ENCODE measurements at regions not wholly inside any gene's neighbourhood (a gene's known extent, or its start where the extent isn't known, plus 50 kb on each side); places are given as distances from the start of the nearest gene placed in this dataset.
A peak's percentile ranks its signal among the peaks of the same experiment; 100 is the strongest.

GRCh38 chr1:87592156-87592555 is 263.5 kb downstream of the LMO4 start:
- no peak for DNase-seq (ENCODE audit: extremely low read depth in 1 of 11, low read depth in 9 of 11, low spot score in 4 of 11)

GRCh38 chr1:87594736-87595383 is 266.2 kb downstream of the LMO4 start:
- DNase-seq (ENCODE audit: extremely low read depth in 1 of 11, low read depth in 9 of 11, low spot score in 4 of 11) = no peak

DNA sequence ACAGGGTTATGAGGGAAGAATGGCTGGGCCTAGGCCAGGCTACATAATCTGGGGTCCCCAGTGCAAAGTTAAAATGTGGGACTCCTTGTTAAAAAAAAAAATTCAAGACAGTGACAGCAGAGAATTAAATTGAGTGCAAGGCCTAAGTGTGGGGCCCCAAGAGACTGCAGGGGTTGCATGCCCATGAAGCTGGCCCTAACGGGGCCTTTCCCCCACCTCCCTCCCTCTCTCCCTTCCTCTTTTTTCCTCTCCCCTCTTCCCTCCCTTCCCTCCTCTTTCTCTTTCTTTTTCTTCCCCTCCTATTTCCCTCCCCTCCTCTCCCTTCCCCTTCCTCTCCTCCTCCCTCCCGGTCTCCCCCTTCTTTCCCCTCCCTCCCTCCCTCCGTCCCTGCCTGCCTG is 266.7 kb downstream of the LMO4 start:
- no peak for DNase-seq (ENCODE audit: extremely low read depth in 1 of 11, low read depth in 9 of 11, low spot score in 4 of 11)

- no peak for DNase-seq (ENCODE audit: extremely low read depth in 1 of 11, low read depth in 9 of 11, low spot score in 4 of 11)
Measured at GRCh38 chr1:87598429-87598828, 269.7 kb downstream of the LMO4 start.

DNA sequence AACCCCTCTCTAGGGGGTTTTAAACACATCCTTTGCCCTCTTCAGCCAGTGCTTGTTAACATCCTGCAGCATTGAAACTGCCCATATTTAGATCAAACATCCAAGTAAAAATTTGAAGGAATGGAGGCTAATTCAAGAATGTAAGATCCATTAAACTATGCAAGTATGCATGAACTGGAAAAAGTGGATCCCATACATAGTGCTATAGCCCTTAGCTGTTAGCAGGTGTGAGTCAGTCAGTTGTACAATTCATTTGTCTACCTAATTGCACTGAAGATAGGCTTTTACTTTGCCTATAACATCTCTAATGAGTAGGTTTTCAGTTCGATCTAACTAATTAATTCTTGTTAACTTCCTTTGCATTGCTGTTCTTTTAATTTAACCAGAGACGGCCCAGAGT is 270.9 kb downstream of the LMO4 start:
- no peak for DNase-seq (ENCODE audit: extremely low read depth in 1 of 11, low read depth in 9 of 11, low spot score in 4 of 11)

DNA sequence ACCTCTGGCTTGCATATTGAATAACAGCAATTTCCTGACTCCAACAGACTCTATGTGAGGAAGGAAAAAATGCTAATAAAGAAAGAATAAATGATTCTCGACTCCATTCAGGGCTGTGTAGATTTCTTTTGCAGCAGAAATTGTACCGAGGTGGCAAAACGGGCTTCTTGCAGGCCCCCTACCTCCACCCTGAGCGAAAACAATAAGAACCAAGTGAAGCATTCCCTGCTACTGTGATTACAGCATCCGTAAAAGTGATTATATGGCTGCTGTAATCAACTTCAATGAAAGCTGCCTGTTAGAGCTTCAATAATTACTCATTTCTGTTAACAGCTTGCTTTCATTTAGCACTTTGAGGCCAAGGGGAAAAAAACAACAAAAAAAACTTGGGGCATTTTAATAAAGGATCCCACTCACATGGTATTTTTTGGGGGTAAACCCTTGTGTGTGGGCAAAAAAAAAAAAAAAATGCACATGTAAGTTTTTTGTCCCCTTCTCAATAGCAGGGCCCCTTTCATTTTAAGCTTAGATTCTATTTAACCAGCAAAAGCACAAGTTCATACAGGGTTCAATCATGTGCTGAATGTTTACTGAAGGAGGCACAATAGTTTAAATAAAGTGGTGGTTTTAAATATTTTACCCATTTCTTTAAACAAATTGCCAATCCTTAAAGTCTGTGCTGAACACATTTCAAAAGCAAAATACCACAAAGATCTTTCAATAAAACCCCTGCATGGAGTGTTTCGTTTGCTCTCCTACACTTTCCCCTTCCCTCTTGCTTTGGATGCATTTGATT is 271.6 kb downstream of the LMO4 start:
- DNase-seq (ENCODE audit: extremely low read depth in 1 of 11, low read depth in 9 of 11, low spot score in 4 of 11) = no peak

DNA sequence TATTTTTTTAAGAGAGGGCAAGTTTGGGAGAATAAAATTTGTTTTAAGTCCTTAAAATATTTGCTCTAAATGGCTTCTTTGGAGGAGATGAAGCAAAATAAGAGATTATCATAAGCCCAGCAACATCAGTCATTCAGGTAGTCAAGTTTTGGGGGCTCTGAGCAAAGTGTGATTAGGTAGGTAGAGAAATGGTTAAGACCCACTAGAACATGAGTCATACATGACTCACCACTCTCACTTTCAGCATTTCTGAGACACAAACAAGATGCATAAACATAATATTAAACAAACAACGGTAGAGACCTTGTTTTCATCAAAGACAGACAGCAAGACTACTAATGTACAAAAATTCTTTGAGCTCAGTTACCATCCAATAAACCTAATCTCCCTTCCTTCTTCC is 272.2 kb downstream of the LMO4 start:
- DNase-seq (ENCODE audit: extremely low read depth in 1 of 11, low read depth in 9 of 11, low spot score in 4 of 11) = no peak

GRCh38 chr1:87603626-87604025 is 274.9 kb downstream of the LMO4 start:
- no peak for DNase-seq (ENCODE audit: extremely low read depth in 1 of 11, low read depth in 9 of 11, low spot score in 4 of 11)

DNA sequence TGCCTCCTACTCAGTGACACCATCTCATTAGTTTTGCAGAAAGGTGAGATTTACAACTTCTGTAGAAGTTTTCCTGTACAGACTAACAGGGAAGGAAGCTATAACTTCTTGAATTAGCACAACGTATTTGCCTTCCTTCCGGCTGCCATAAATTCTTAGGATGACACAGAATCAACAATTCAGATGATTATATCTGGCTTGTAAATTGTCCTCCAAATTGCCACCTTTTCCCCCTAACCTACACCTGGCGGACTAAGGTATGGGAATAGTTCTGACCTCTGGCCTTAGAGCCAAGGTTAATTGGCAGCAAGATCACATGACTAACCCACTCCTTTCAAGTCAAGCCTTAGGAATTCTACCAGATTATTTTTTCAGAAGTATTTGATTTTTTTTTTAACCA is 284.3 kb downstream of the LMO4 start:
- no peak for DNase-seq (ENCODE audit: extremely low read depth in 1 of 11, low read depth in 9 of 11, low spot score in 4 of 11)

GRCh38 chr1:87615491-87615890 is 286.8 kb downstream of the LMO4 start:
- no peak for DNase-seq (ENCODE audit: extremely low read depth in 1 of 11, low read depth in 9 of 11, low spot score in 4 of 11)

GRCh38 chr1:87615901-87616300 is 287.2 kb downstream of the LMO4 start:
- DNase-seq (ENCODE audit: extremely low read depth in 1 of 11, low read depth in 9 of 11, low spot score in 4 of 11) = no peak

GRCh38 chr1:87620807-87621206 is 292.1 kb downstream of the LMO4 start:
- DNase-seq (ENCODE audit: extremely low read depth in 1 of 11, low read depth in 9 of 11, low spot score in 4 of 11) = no peak

GRCh38 chr1:87629673-87630072 is 301.0 kb downstream of the LMO4 start:
- DNase-seq (ENCODE audit: extremely low read depth in 1 of 11, low read depth in 9 of 11, low spot score in 4 of 11) = no peak

DNA sequence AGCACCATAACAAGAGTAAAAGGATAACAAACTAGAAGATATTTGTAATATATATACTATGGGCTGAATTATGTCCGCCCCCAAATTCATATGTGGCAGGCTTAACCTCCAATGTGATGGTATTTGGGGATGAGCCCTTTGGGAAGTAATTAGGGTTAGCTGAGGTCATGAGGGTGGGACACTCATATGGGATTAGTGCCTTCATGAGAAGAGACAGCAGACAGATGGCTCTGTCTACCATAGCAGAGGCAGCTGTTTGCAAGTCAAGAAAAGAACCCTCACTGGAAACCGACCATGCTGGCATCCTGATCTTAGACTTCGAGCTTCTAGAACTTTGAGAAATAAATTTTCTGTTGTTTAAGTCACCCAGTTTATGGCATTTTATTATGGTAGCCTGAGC is 303.6 kb downstream of the LMO4 start:
- no peak for DNase-seq (ENCODE audit: extremely low read depth in 1 of 11, low read depth in 9 of 11, low spot score in 4 of 11)

DNA sequence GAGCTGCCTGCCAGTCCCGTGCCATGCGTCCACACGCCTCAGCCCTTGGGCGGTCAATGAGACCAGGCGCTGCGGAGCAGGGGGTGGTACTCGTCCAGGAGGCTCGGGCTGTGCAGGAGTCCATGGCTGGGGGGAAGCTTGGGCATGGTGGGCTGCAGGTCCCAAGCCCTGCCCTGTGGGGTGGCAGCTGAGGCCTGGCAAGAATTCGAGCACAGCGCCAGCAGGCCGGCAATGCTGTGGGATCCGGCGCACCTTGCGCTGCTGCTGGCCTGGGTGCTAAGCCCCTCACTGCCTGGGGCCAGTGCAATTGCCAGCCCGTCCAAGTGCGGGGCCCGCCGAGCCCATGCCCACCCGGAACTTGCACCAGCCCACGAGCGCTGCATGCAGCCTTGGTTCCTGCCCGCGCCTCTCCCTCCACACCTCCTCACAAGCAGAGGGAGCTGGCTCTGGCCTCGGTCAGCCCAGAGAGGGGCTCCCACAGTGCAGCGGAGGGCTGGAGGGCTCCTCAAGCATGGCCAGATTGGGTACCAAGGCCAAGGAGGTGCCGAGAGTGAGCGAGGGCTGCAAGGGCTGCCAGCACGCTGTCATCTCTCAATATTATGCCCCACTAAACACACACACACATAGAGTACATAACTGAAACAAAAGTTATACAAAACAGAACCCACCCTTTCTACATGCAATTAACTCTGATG is 307.7 kb downstream of the LMO4 start:
- no peak for DNase-seq (ENCODE audit: extremely low read depth in 1 of 11, low read depth in 9 of 11, low spot score in 4 of 11)

DNA sequence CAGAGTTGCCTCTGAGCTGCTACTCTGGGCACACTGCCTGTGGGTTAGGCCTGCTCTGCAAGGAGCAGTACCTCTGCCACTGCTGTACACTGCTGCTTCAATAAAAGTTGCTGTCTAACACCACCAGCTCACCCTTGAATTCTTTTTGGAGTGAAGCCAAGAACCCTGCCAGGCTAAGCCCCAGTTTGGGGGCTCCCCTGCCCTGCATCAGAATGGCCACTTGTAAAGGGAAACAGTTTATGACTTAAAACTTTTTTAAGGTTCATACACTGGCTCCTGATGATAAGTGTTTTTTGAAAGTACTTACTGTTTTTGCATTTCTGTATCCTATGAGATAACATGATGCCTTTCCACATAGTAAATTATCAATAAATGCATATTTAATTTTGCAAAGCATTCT is 310.0 kb downstream of the LMO4 start:
- no peak for DNase-seq (ENCODE audit: extremely low read depth in 1 of 11, low read depth in 9 of 11, low spot score in 4 of 11)

GRCh38 chr1:87641996-87642395 is 313.3 kb downstream of the LMO4 start:
- DNase-seq (ENCODE audit: extremely low read depth in 1 of 11, low read depth in 9 of 11, low spot score in 4 of 11) = no peak

DNA sequence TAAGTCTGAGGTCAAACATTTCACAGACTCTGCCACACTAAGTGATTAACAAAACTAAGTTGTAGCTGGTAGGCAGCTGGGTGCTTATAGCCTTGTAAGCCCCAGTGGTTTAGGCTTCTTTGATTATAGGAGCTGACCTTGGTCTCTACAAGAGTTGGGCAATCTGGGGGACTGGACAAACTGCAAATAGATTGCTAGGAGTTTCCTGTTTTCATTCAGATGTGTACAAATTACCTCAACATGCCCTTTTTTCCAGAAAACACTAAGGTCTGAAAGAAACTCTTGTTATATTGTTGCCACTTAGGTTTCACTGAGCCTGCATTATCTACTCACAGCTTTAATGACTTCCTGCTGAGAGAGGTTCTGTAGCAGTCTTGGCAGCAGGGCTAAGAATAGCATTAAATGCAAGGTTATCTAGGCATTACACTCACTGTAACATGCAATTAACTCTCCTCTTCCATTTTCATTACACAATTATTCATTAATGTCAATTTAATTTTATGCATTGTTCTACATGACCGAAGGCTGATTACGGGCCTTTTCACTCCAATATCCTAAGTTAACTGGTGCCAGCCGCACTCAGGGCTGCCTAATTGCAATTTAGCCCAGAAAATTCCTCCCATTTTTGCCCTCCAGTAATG is 314.0 kb downstream of the LMO4 start:
- DNase-seq (ENCODE audit: extremely low read depth in 1 of 11, low read depth in 9 of 11, low spot score in 4 of 11) = peak in 5 of 11 donors; percentile 6 to 38 (median 18)

- DNase-seq (ENCODE audit: extremely low read depth in 1 of 11, low read depth in 9 of 11, low spot score in 4 of 11) = no peak
Measured at GRCh38 chr1:87644033-87644578, 315.4 kb downstream of the LMO4 start.

All from renal cortex interstitium (tissue), 11 donors.